HG03095 (cell line): ENCODE measurements at regions not wholly inside any gene's neighbourhood (a gene's known extent, or its start where the extent isn't known, plus 50 kb on each side); places are given as distances from the start of the nearest gene placed in this dataset.
A peak's percentile ranks its signal among the peaks of the same experiment; 100 is the strongest.

Experiments used
- ATAC-seq: cut with Tn5 transposase; IDR thresholded peaks from one replicate; pipeline ENCODE4 v1.9.1; 2021; ENCODE audit warnings: moderate library complexity; ENCODE audit not compliant: unreplicated experiment

DNA sequence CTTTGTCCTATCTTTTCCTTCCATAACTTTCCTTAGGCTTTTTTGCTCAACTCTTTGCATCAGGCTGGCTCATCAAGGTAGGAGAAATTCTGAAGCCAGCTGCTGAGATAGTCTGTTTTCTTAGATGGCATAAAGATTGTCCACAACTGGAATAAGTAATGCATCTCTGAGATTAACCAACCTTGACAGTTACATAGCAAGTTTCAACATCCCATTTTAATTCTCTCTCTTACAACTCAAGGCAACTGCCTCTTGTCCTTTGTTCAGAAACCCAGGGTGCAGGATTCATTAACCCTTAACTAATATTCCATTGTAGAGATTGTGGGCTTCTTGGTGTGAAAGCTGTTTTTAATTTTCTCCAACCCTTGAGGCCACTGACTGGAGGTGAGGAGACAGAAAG lies 239.2 kb downstream of the LACC1 start:
- no peak for ATAC-seq

DNA sequence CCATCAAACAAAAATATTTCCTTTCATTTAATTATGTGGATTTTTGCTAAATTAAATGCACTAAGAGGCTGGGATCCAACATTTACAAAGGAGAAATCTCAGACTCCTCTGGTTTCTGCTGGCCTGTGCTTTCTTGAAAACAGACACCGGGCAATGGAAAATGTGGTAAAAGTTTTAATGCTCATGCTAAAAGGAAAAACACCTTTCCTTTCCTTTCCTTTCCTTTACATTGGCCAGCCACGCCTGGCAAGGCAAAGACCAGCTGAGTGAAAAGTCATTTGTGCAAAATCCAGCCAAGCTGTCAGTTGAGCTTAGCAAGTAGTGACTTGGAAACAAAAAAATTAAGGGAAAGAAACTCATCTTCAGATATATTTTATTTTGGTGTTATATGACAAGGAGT lies 240.3 kb downstream of the LACC1 start:
- no peak for ATAC-seq

DNA sequence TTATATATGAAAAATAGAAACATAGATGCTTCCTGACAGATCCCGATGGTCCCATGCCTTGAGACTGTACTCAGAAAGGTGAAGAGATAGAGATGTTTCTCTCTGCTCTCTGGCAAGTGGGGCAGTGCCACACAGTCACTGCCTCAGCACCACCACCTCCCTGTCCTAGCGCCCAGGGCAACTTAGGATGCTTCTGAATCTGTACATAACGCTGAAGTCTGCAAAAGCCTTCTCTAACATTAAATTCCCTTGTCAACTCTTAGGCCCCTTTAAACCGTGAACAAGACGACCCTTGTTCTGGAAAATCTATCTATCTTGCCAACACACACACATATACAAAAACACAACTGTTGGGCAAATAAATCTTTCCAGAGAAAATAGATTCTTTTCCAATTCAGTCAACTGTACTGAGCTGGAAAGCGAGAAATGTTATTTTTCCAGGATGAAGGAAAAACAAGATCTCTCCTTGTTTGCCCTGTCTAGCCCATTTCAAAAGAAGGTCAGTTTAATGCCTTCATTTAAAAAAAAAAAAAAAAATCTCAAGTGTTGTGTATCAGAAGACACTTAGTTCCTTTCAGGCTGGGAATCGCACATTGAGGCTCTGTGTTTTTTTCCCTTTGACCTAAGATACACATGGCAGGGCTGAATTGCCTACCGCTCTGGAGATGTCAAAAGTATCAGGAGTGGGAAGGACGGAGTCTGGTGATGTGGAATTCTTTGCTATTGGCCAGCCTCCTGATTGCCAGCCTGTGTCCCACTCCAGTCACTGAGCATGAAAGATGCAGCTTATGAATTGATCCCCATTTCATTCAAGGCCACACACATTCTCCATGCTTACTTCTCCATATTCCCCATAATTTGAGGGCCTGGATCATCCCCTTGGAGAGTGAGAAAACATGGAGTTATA lies 241.4 kb downstream of the LACC1 start:
- ATAC-seq: no peak

DNA sequence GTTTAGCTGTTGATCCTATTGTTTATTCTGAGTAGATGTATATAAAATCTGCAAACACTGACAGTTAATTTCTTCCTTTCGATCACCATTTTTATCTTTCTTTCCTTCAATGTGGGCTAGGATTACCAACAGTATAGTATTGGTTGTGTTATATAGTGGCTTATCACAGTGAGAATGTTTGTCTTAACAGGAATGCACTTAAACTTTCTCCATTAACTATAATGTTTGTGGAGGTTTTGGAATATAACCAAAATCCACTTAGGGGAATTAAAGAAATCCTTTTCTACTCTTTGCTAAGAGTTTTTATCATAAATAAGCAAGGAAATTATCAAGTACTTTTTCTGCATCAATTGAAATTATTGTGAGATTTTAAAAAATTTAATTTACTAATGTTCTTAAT lies 244.6 kb downstream of the LACC1 start:
- no peak for ATAC-seq

DNA sequence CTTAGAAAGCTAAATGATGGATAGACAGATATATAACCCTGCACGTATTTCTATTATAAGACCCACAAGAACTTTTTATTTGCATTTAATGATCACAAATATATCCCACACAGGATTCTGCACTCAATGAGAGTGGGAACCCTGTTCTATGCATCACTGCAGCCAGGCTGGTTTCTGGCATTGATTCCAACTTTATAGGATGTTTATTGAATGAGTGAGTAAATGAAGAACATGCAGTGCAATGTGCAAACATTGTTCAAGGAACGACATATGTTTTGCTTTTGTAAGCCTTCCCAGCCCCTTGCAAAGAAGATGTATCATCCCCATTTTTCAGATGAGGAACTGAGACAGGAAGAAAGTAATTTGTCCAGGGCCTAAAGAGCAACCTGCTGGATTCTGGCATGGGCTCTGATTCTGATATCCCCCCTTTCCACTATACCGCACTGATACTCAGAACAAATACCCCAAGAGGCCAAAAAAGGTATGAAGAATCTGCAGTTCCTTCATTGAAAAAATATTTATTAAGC lies 246.3 kb downstream of the LACC1 start:
- ATAC-seq: no peak

DNA sequence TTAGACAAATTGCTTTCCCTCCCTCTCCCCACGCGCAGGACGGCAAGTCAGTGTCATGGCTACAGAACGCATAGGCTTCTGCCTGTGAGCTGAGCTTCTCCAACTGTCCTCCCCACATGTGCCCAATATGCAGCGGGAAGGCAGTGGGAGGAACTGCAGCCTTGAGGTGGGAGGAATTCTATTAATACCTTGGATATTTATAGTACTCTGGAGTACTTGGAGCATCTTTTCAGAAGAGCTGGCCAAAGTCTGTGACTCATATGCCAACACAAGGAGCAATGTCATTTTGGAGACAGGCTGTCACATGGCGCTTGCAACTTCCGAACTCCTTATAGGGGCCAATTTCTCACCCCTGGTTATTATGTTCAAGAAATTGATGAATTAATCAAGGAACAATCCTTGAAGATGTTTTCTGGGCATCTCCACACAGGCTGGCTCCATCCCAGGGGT lies 245.0 kb upstream of the SERP2 start:
- ATAC-seq: no peak

DNA sequence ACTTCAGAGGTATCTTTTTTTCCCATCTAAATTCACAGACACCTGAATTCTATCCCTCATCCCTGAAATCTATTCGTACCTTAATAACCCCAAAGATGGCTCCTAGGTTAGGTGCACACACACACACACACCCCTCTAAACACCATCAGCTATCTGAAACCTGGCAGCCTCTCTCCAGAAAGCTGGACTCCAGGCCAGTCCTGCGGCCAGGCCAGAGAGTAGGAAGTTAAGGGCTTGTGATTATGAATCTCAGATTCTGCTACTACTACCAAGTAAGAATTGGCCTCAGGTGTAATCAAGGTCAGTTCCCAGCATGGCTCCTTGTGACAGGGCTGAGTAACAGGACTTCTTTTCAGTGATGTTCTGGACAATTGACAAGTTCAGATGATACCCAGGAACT lies 244.2 kb upstream of the SERP2 start:
- no peak for ATAC-seq

DNA sequence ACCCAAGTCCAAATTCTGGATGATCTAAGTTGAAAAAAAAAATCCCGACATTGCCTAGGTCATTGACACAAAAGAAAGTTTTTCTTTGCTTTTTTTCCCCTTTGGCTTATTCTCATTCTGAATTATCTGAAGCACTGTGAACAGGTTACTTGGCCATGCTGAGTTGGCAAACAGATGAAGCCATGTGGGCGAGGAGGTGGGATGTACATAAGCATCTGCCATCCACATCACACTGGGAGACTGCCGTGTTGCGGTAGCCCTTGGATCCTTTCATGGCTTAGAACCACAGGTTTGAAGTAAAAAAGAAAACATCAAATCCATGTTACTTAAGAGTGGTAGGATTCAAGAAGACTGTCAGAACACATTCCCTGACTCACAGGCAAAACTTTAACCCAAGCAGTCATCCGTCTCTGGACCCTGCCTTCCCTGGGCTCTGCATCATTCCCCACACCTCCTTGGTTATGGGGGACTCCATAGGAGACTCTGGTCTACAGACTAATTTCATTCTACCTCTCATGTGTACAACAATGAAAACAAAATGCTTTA lies 242.5 kb upstream of the SERP2 start:
- ATAC-seq: no peak

DNA sequence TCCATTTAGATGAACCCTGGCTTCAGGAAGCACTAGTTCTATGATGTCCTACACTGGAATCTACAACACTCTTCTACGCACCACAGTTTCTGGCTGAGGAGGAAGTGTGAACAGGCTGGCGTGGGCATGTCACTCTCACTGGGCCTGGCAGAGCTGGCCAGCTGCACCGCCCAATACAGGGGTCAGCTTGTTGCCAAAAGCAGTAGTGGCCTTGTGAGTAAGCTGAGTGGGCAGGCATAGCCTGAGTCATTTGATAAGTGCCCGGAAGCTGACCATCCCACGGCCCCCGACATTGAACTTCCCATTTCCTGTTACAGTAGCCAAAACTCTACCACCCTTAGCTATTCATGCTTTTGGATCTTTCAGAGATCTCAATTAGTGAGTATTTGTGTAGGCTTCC lies 240.9 kb upstream of the SERP2 start:
- ATAC-seq: no peak

DNA sequence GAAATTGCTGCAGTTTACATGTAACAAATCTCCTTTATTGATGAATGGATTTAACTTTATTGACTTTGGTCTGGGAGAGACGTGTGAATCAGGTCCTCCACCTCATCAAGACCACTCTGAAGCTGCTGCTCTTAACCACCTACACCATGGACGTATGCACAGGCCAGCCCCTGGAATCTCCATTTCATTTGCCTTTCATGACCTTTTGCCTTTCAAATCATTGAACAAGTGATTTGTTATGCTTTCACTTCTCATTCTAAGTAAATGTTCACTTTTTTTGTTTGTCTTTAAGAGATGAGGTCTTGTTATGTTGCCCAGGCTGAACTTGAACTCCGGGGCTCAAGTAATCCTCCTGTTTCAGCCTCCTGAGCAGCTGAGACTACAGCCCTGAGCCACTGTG lies 240.0 kb upstream of the SERP2 start:
- ATAC-seq: no peak

DNA sequence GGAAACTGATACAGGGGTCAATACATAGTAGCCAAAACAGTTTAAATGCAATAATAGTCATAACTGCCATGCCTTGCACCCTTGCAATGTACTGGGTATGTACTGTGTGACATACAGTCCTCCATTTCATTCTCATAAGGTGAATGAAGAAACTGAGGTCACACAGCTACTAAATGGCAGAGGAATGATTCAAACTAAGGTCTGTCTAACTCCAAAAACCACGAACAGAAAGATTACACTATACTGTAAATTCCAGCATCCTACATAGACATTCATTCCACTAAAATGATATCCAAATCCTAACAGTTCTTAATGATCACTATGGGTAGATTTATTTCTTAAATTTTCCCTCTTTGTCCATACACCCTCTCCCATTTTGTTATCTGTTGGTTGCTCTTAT lies 238.1 kb upstream of the SERP2 start:
- no peak for ATAC-seq

DNA sequence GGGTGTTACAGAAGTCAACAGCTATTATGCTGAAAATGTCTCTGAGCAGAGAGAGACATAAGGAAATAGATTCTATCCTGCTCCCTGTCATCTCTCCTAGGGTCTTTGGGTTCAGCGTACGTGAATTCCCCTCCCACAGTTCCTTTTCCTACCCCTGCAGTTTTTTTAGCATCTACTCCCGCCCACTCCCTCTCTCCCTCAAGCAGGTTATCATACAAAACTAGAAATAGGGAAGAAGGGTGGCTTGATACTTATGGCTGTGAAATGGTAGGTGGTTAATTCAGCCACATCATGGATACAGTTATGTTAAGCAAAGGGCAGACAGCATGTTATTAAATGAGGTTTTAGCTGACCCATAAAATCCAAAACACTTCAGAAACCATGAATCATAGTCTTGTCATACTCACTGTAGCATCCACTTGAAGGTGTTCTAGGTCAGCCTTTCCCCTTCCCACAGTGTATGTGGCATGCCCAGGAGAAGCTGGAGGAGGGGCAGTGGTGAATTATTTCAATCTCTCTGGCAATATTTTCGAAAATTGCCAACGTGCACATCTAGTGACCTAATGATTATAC lies 236.8 kb upstream of the SERP2 start:
- ATAC-seq: no peak

DNA sequence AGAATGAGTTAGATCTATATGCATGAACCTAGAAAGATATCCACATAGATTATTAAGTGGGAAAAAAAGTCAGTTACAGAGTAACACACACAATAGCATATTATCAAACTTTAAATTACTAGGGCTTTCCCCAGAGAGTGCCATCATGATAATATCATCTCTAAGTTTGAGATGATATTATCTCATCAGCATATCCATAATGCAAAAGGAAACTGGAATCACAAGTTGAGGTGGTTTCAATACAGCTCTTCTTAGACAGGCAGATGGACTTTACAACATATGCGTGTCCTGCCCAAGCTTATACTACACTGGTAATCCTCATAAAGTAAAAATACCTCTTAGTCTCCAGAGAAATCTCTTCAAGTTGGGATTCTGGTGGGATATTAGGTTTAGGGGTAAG lies 236.2 kb upstream of the SERP2 start:
- ATAC-seq: no peak

DNA sequence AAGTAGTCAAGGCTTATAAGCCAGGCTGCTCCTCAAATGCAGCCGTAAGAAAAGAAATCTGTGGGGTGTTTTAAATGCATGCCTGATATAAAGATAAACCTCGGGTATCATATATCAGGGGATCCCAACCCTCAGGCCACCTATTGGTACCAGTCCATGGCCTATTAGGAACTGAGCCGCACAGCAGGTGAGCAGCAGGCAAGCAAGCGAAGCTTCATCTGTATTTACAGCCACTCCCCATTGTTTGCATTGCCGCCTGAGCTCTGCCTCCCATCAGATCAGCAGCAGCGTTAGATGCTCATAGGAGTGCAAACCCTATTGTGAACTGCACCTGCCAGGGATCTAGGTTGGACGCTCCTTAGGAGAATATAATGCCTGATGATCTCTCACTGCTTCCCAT lies 233.5 kb upstream of the SERP2 start:
- ATAC-seq: no peak

DNA sequence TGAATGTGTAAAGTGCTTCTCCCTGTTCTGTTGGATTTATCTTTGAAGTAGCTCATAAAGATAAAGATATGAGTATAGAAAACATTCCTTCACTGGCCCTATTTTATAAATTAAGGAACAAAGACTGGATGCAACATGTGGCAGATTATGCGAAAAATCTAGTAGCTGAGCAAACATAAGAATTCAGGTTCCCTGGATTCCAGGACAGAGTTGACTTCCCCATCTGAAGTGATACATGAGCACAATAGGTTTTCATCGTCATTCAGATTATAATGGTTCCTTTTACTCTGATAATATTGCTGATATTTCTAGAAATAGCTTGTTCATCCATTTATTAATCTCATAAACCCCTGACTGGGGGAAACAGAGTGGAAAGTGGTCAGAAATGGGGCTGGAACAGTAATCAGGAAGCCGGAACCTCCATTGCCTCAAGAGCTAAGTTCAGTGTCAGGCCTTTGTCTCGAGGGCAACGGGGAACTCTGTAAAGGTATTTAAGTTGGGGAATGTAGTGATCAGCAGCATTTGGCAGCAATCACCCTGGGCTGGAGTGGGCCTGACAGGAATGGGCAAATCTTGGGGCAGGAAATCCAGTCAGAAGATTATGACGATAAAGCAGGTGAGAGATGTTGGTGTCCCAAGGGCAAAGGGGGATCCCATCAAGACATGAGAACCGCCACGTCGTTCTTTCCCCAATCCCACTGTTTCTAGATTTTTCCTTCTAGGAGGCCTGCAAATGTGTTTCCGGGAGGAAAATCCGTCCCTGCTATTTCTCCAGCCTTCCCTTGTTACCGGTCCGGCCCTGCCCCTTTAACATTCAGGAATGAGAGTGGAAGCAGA lies 232.5 kb upstream of the SERP2 start:
- no peak for ATAC-seq

DNA sequence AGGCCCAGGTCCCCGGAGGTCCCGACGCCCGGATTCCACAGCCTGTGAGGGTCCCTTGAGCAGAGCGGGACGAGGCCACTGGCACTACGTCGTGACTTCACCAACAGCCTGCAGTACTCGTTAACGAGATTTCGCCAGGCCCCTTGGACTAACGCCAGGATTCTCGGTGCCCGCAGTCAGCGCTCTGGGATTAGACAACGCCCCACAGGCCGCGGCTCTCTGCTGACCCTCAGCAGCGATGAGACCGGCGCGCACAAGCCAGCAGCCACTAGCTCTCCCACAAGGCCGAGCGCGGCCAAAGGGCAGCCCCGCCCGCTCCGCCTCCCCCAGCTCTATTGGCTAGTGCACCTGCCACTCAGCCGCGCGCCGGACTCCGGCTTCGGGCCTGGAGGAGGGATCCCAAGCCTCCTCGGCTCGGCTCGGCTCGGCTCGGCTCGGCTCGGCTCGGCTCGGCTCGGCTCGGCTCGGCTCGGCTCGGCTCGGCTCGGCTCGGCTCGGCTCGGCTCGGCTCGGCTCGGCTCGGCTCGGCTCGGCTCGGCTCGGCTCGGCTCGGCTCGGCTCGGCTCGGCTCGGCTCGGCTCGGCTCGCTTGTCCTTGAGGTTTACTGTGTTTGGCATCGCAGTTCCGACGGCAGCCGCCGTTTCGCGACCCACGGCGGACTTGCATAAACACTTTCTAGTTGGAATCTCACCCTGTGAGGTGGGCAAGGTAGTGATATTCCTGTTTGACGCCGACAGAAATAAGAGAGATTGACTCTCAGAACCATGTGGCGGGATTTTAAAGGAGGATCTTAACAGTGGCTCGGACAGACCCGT lies 231.7 kb upstream of the SERP2 start:
- ATAC-seq: peak; percentile 100

DNA sequence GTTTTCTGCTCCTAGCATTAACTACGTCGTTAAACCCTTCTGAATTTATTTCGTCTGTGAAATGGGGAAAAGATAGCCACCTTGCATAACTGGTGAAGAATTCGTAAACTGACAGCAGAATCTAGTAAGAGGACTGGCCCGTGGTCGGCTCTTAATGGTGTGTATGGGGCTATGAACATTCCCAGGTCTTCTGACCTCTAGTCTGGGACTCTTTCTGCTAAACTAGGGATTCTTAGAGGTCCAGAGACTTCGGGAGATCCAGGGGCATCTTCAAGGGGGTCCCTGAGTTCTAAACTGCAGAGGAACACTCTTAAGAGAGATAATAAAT lies 231.1 kb upstream of the SERP2 start:
- ATAC-seq: no peak

DNA sequence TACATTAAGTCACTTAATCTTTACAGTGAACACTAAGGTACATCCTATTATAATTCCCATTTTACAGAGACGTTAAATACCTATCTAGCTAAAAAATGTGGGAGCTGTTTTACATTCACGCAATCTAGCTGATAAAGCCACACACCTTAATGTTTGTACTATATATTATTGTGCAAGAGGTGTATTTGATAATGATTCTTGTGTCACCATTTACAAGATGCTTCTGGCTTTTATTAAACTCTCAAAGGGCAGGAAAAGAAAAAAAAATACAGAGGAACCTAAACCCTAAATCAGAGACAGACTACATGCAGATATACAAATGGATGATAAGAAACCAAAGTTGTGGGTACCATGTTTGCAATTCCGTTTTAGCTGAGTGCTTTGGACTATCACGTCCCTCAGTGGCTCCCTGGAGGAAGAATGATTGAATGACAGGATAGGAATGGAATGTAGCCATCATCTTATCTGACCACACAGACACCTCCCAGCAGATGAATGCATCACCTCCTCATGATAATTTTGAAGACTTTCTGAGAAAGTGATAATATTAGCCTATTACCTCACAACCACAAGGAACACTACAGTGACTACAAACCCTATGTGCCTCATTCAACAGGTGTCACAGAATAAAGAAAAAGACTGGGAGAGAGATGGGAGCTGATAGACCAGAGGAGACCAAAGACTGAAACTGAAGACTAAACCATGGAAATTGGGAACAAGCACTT lies 230.5 kb upstream of the SERP2 start:
- ATAC-seq: no peak

DNA sequence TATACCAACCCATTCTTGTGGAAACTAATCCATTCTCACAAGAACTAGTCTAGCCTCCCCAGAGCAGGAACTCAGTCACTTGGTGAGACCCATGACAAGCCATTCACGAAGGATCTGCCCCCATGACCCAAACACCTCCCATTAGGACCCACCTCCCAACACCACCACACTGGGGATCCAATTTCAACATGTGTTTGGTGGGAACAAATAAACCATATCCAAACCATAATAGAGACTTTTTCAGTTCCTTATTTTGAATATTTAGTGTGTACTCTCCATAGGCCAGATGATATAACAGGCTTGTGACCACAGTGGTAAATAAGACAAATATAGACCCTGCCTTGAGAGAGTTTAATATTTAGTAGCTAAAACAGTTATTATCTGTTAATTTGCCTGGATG lies 227.5 kb upstream of the SERP2 start:
- ATAC-seq: no peak

DNA sequence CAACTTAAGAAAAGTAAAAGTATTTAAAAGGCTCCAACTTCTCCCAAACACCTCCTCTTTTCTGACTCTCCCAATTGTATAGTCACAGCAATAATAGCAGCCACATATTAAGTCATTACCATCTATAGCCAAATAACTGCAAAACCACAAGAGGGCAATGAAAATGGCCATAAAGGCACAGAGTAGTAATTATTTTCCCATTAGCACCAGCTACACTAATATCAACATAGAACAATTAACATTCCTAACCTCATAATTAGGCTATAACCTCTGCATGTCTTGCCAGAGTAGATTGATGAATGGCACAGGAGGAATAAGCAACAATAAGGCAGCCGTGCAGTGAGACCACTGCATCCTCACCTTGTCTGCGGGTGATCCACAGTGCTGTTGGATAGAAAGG lies 226.4 kb upstream of the SERP2 start:
- no peak for ATAC-seq
